IMR-90 (cell line): ENCODE measurements at regions not wholly inside any gene's neighbourhood (a gene's known extent, or its start where the extent isn't known, plus 50 kb on each side); places are given as distances from the start of the nearest gene placed in this dataset.

Experiments used
- ATAC-seq: fragments of 200-7000 bp; cut with Tn5 transposase; 2 replicates; pipeline ENCODE4 v1.9.1; 2020; ENCODE audit warnings: low read depth, mild to moderate bottlenecking, moderate library complexity
- BruUV-seq: library from RNA; stranded (reverse); fragments of 400-500 nt; replicated peaks from 2 replicates; lab custom pipeline; 2021; lab: Mats Ljungman, UMichigan
- CTCF ChIA-PET: fragments of 300-600 bp; formaldehyde crosslinking; extraction: SDS; loops from one replicate; lab custom pipeline; 2021; ENCODE audit warnings: antibody characterized with exemption; lab: Yijun Ruan, JAX
- POLR2A ChIA-PET: fragments of 300-600 bp; sonication (Branson Sonifier 250); formaldehyde crosslinking; loops from one replicate; lab custom pipeline; 2022; ENCODE audit warnings: antibody characterized with exemption; ENCODE audit not compliant: unreplicated experiment; lab: Charles Lee
- DNase-seq: peaks from one replicate; pipeline ENCODE4 v3.0.0; 2013
- H2AFZ ChIP-seq: replicated peaks from 2 replicates; pipeline ENCODE3; 2013; ENCODE audit warnings: low read length, mild to moderate bottlenecking; ENCODE audit not compliant: poor library complexity
- H2AK5ac ChIP-seq: 2 replicates; pipeline ENCODE4 v1.6.1; 2013; ENCODE audit warnings: low read depth, low read length, inconsistent platforms
- H2AK9ac ChIP-seq: replicated peaks from 2 replicates; pipeline ENCODE3; 2013; ENCODE audit warnings: mild to moderate bottlenecking, low read depth, low read length, moderate library complexity; ENCODE audit not compliant: poor library complexity
- H2BK120ac ChIP-seq: 2 replicates; pipeline ENCODE4 v1.6.1; 2013; ENCODE audit warnings: low read depth, low read length, inconsistent platforms
- H2BK15ac ChIP-seq: 3 replicates; pipeline ENCODE4 v1.6.1; 2013; ENCODE audit warnings: low read depth, low read length, inconsistent platforms
- H2BK20ac ChIP-seq: 2 replicates; pipeline ENCODE4 v1.6.1; 2013; ENCODE audit warnings: low read depth, mild to moderate bottlenecking, inconsistent platforms, low read length, moderate library complexity
- H2BK5ac ChIP-seq: 2 replicates; pipeline ENCODE4 v1.6.1; 2013; ENCODE audit warnings: mild to moderate bottlenecking, low read depth, low read length, inconsistent platforms; ENCODE audit not compliant: poor library complexity, severe bottlenecking
- H3K14ac ChIP-seq: replicated peaks from 2 replicates; pipeline ENCODE4 v1.6.1; 2013; ENCODE audit warnings: low read depth, low read length, inconsistent platforms
- H3K18ac ChIP-seq: 2 replicates; pipeline ENCODE4 v1.6.1; 2013; ENCODE audit warnings: low read depth, low read length, control low read depth
- H3K23ac ChIP-seq: 2 replicates; pipeline ENCODE4 v1.6.1; 2013; ENCODE audit warnings: low read depth, low read length, inconsistent platforms
- H3K27ac ChIP-seq: 2 replicates; pipeline ENCODE4 v1.5.1; 2013; ENCODE audit warnings: mild to moderate bottlenecking, control low read depth, low read length; ENCODE audit not compliant: insufficient read depth
- H3K27me3 ChIP-seq: 2 replicates; pipeline ENCODE4 v1.6.1; 2013; ENCODE audit warnings: low read length; ENCODE audit not compliant: control insufficient read depth, insufficient read depth
- H3K36me3 ChIP-seq: 2 replicates; pipeline ENCODE4 v1.6.1; 2013; ENCODE audit warnings: low read length, mixed read lengths; ENCODE audit not compliant: control insufficient read depth, insufficient read depth
- H3K4ac ChIP-seq: 2 replicates; pipeline ENCODE4 v1.6.1; 2013; ENCODE audit warnings: low read depth, low read length, inconsistent platforms
- H3K4me1 ChIP-seq: 2 replicates; pipeline ENCODE4 v1.6.1; 2013; ENCODE audit warnings: low read length, mixed read lengths; ENCODE audit not compliant: control insufficient read depth, insufficient read depth
- H3K4me2 ChIP-seq: 2 replicates; pipeline ENCODE4 v1.6.1; 2013; ENCODE audit warnings: low read depth, mild to moderate bottlenecking, control low read depth, low read length, moderate library complexity
- H3K4me3 ChIP-seq: 2 replicates; pipeline ENCODE4 v1.5.1; 2013; ENCODE audit warnings: low read depth, mild to moderate bottlenecking, control low read depth, low read length, moderate library complexity; ENCODE audit not compliant: insufficient read depth
- H3K56ac ChIP-seq: 2 replicates; pipeline ENCODE4 v1.6.1; 2013; ENCODE audit warnings: low read length, inconsistent platforms; ENCODE audit not compliant: insufficient read depth; ENCODE audit errors: extremely low read depth
- H3K79me1 ChIP-seq, 2 experiments: 2 replicates each; pipeline ENCODE4 v1.6.1; 2013; ENCODE audit warnings: low read length in 2 of 2, inconsistent platforms in 1 of 2, low read depth in 1 of 2
- H3K9ac ChIP-seq: 2 replicates; pipeline ENCODE4 v1.6.1; 2013; ENCODE audit warnings: low read depth, low read length, control low read depth
- H3K9me1 ChIP-seq: 2 replicates; pipeline ENCODE4 v1.6.1; 2013; ENCODE audit warnings: low read length, inconsistent platforms; ENCODE audit not compliant: insufficient read depth
- H3K9me3 ChIP-seq: 2 replicates; pipeline ENCODE4 v1.6.1; 2013; ENCODE audit warnings: low read length; ENCODE audit not compliant: control insufficient read depth, insufficient read depth
- H4K20me1 ChIP-seq: 2 replicates; pipeline ENCODE4 v1.6.1; 2013; ENCODE audit warnings: low read length, inconsistent platforms; ENCODE audit not compliant: insufficient read depth
- H4K5ac ChIP-seq: 2 replicates; pipeline ENCODE4 v1.6.1; 2013; ENCODE audit warnings: mild to moderate bottlenecking, low read depth, low read length, control low read depth
- H4K8ac ChIP-seq, 2 experiments: 2 replicates each; pipeline ENCODE4 v1.6.1; 2013; ENCODE audit warnings: low read depth in 2 of 2, low read length in 2 of 2, control low read depth in 1 of 2, inconsistent platforms in 1 of 2
- H4K91ac ChIP-seq: 2 replicates; pipeline ENCODE4 v1.6.1; 2013; ENCODE audit warnings: low read depth, low read length, inconsistent platforms; ENCODE audit not compliant: insufficient read depth
- BHLHE40 ChIP-seq: fragments of 150-350 bp; IDR thresholded peaks from 2 replicates; pipeline ENCODE4 v1.6.1; 2016; ENCODE audit warnings: mild to moderate bottlenecking, low read depth, low read length
- CEBPB ChIP-seq: IDR thresholded peaks from 2 replicates; pipeline ENCODE4 v1.6.1; 2012; ENCODE audit warnings: low read depth, low read length, improper control_type of control experiment
- CHD1 ChIP-seq: IDR thresholded peaks from 2 replicates; pipeline ENCODE4 v1.6.1; 2012; ENCODE audit warnings: low read depth, low read length, improper control_type of control experiment
- FOS ChIP-seq: fragments of 150-350 bp; IDR thresholded peaks from 2 replicates; pipeline ENCODE4 v1.6.1; 2016; ENCODE audit warnings: low read depth, low read length
- MAFK ChIP-seq: IDR thresholded peaks from 2 replicates; pipeline ENCODE4 v1.6.1; 2012; ENCODE audit warnings: low read depth, low read length, improper control_type of control experiment
- MAZ ChIP-seq: IDR thresholded peaks from 2 replicates; pipeline ENCODE4 v1.6.1; 2012; ENCODE audit warnings: low read depth, mild to moderate bottlenecking, low read length, improper control_type of control experiment, moderate library complexity, borderline replicate concordance
- MXI1 ChIP-seq: IDR thresholded peaks from 2 replicates; pipeline ENCODE4 v1.6.1; 2012; ENCODE audit warnings: low read depth, mild to moderate bottlenecking, low read length, moderate library complexity, borderline replicate concordance
- NFE2L2 ChIP-seq: fragments of 150-350 bp; IDR thresholded peaks from 2 replicates; pipeline ENCODE4 v1.6.1; 2016; ENCODE audit warnings: low read depth, mild to moderate bottlenecking, low read length
- POLR2A ChIP-seq: IDR thresholded peaks from 2 replicates; pipeline ENCODE4 v1.6.1; 2012; ENCODE audit warnings: mild to moderate bottlenecking, low read depth, low read length
- RAD21 ChIP-seq: IDR thresholded peaks from 2 replicates; pipeline ENCODE4 v1.6.1; 2012; ENCODE audit warnings: low read length, improper control_type of control experiment
- RCOR1 ChIP-seq: IDR thresholded peaks from 2 replicates; pipeline ENCODE4 v1.6.1; 2012; ENCODE audit warnings: mild to moderate bottlenecking, low read length, improper control_type of control experiment; ENCODE audit not compliant: insufficient replicate concordance
- RFX5 ChIP-seq: IDR thresholded peaks from 2 replicates; pipeline ENCODE4 v1.8.0; 2012; ENCODE audit warnings: low read depth, mild to moderate bottlenecking, low read length, moderate library complexity
- SMC3 ChIP-seq: fragments of 150-350 bp; IDR thresholded peaks from 2 replicates; pipeline ENCODE4 v1.6.1; 2016; ENCODE audit warnings: low read depth, mild to moderate bottlenecking, antibody characterized with exemption, low read length, moderate library complexity
- WGBS, 2 experiments: methylation state at CpG; one replicate each; pipeline versions ENCODE4 v1.1.5 to v1.1.7; 2013; ENCODE audit warnings: missing lambda C conversion rate in 2 of 2; ENCODE audit not compliant: insufficient read length in 1 of 2; ENCODE audit errors: extremely low coverage in 2 of 2; 5-methylcytosine and 5-hydroxymethylcytosine counted together
- dilution Hi-C: fragments of 300-500 bp; cut with HindIII; formaldehyde crosslinking; loops from one replicate; pipeline ENCODE4 v1.14.3; 2018; ENCODE audit warnings: low sequenced_read_pairs; ENCODE audit not compliant: unreplicated experiment
- in situ Hi-C: fragments of 300-500 bp; cut with MboI; formaldehyde crosslinking; loops from 3 replicates; pipeline ENCODE4 v1.14.3; 2019; ENCODE audit warnings: low sequenced_read_pairs, inconsistent platforms, mixed read lengths
- intact Hi-C: fragments of 100-400 bp; cut with micrococcal nuclease; formaldehyde crosslinking; loops from 2 replicates; pipeline ENCODE4 v1.10.0; 2022
- TF ChIP-seq, protein P1 (sequence below): conservative IDR thresholded peaks from 2 replicates; pipeline ENCODE4 v1.5.1; 2012; ENCODE audit warnings: mild to moderate bottlenecking, low read depth, low read length, improper control_type of control experiment
- TF ChIP-seq, protein P2 (sequence below): fragments of 150-350 bp; IDR thresholded peaks from 2 replicates; pipeline ENCODE4 v1.6.1; 2017; ENCODE audit warnings: mild to moderate bottlenecking, antibody characterized with exemption, low read length, low read depth
- TF ChIP-seq, protein P3 (sequence below): fragments of 150-350 bp; IDR thresholded peaks from 2 replicates; pipeline ENCODE4 v1.6.1; 2016; ENCODE audit warnings: low read depth, mild to moderate bottlenecking, low read length, moderate library complexity, borderline replicate concordance

DNA sequence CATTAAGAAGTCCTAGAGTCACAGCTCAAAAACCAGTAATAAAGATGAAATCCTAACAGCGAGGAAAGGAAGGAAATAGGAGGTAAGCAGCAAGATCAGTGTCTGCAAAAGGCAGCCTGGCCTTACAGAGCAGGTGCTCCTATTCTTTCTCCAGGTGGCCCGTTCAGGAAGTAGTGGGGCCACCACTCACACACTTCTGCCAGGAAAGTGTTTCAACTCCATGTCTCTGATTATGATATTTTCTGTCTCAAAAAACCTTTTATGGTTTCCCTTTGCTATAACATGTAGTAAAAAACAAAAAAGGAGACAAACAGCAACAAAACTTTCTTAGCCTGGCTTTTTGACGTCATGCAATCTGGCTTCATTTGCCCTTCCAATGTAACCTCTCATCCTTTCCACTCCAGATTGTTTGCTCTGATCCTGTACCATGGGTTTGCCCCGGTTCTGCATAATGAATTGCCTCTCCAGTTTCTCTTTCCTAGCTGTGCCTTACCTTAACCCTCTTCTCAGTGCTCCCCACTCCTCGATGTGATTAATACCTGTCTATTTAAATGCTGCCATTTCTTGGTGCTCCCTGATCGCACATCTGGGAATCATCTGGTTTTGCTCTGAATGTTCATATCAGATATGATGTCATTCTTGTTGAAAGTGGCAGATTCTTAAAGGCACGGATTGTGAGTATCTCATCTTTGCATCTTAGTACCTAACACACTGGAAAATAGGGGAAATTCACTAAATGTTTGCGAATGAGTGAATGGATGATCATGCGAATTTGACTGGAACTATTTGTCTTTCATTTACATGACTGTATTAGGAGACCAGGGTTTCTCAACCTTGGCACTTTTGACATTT is 50.6 kb upstream of the PTPRM start:
- H3K27me3 ChIP-seq: peaks cover 20% of the 10 kb centered on the region
- no peaks in the 10 kb centered on the region for H3K36me3 ChIP-seq
- H4K5ac ChIP-seq: no peak overlapping the region
- no peak overlapping the region for H4K91ac ChIP-seq
- H3K79me1 ChIP-seq: no peaks in the 10 kb centered on the region
- WGBS, 2 experiments: no CpG with 5 or more reads among the region's 9 CpGs
- no TSS peak for BruUV-seq
- H3K9me1 ChIP-seq: no peaks in the 10 kb centered on the region
- H2BK120ac ChIP-seq: no peak overlapping the region
- H2BK5ac ChIP-seq: no peak overlapping the region
- H2AFZ ChIP-seq: no peak overlapping the region
- H3K56ac ChIP-seq: no peak overlapping the region
- H3K4ac ChIP-seq: no peak overlapping the region
- in situ Hi-C loops: no loop called here
- no peaks in the 10 kb centered on the region for H3K9me3 ChIP-seq
- H3K4me2 ChIP-seq: no peak overlapping the region
- H2BK20ac ChIP-seq: no peak overlapping the region
- dilution Hi-C loops: no loop called here
- H4K8ac ChIP-seq: no peak overlapping the region
- no peak overlapping the region for H3K23ac ChIP-seq
- H3K4me1 ChIP-seq: no peaks in the 10 kb centered on the region
- CTCF ChIA-PET: no interaction called here
- no peak for TF ChIP-seq MAFK
- TF ChIP-seq CEBPB: no peak
- no peak for TF ChIP-seq FOS
- no peak for TF ChIP-seq NFE2L2
- TF ChIP-seq BHLHE40: no peak
- TF ChIP-seq, protein P1, sequence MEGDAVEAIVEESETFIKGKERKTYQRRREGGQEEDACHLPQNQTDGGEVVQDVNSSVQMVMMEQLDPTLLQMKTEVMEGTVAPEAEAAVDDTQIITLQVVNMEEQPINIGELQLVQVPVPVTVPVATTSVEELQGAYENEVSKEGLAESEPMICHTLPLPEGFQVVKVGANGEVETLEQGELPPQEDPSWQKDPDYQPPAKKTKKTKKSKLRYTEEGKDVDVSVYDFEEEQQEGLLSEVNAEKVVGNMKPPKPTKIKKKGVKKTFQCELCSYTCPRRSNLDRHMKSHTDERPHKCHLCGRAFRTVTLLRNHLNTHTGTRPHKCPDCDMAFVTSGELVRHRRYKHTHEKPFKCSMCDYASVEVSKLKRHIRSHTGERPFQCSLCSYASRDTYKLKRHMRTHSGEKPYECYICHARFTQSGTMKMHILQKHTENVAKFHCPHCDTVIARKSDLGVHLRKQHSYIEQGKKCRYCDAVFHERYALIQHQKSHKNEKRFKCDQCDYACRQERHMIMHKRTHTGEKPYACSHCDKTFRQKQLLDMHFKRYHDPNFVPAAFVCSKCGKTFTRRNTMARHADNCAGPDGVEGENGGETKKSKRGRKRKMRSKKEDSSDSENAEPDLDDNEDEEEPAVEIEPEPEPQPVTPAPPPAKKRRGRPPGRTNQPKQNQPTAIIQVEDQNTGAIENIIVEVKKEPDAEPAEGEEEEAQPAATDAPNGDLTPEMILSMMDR: no peak
- TF ChIP-seq, protein P2, sequence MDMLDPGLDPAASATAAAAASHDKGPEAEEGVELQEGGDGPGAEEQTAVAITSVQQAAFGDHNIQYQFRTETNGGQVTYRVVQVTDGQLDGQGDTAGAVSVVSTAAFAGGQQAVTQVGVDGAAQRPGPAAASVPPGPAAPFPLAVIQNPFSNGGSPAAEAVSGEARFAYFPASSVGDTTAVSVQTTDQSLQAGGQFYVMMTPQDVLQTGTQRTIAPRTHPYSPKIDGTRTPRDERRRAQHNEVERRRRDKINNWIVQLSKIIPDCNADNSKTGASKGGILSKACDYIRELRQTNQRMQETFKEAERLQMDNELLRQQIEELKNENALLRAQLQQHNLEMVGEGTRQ: no peak
- TF ChIP-seq POLR2A: no peak
- no peak for TF ChIP-seq SMC3
- TF ChIP-seq MXI1: no peak
- TF ChIP-seq RAD21: no peak
- TF ChIP-seq, protein P3, sequence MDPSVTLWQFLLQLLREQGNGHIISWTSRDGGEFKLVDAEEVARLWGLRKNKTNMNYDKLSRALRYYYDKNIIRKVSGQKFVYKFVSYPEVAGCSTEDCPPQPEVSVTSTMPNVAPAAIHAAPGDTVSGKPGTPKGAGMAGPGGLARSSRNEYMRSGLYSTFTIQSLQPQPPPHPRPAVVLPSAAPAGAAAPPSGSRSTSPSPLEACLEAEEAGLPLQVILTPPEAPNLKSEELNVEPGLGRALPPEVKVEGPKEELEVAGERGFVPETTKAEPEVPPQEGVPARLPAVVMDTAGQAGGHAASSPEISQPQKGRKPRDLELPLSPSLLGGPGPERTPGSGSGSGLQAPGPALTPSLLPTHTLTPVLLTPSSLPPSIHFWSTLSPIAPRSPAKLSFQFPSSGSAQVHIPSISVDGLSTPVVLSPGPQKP: no peak
- no peak for TF ChIP-seq RFX5
- TF ChIP-seq MAZ: no peak
- TF ChIP-seq CHD1: no peak
- no peak for TF ChIP-seq RCOR1
- no peak overlapping the region for H3K27ac ChIP-seq
- no peak for ATAC-seq
- intact Hi-C loops: no loop called here
- POLR2A ChIA-PET: no interaction called here
- no peak overlapping the region for H3K9ac ChIP-seq
- H3K18ac ChIP-seq: no peak overlapping the region
- no peak for DNase-seq
- no peak overlapping the region for H3K14ac ChIP-seq
- no peak overlapping the region for H2AK9ac ChIP-seq
- H2BK15ac ChIP-seq: no peak overlapping the region
- H4K20me1 ChIP-seq: no peaks in the 10 kb centered on the region
- H2AK5ac ChIP-seq: no peak overlapping the region
- H3K4me3 ChIP-seq: no peak overlapping the region
